ENCODE measurements at regions not wholly inside any gene's neighbourhood (a gene's known extent, or its start where the extent isn't known, plus 50 kb on each side); places are given as distances from the start of the nearest gene placed in this dataset.

DNA sequence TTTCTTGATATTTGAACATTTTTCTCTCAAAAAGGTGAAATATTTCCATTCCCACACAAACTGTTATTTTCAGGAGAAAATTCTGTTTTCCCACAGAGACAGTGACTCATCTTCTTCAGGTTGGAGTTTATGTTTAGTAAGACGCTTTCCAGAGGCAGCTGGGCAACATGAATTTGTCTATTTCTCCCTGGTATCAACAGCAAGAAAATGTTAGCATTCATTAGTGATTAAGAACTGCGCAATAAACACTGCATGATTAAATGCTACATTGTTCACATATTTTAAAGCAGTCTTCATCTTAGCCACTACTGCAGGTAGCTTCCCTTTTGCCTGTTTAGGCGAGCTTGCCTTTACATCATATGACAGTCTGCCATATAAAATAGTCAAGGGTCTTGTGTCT lies 295.7 kb downstream of the C6orf118 start:
- TF ChIP-seq, protein P1, sequence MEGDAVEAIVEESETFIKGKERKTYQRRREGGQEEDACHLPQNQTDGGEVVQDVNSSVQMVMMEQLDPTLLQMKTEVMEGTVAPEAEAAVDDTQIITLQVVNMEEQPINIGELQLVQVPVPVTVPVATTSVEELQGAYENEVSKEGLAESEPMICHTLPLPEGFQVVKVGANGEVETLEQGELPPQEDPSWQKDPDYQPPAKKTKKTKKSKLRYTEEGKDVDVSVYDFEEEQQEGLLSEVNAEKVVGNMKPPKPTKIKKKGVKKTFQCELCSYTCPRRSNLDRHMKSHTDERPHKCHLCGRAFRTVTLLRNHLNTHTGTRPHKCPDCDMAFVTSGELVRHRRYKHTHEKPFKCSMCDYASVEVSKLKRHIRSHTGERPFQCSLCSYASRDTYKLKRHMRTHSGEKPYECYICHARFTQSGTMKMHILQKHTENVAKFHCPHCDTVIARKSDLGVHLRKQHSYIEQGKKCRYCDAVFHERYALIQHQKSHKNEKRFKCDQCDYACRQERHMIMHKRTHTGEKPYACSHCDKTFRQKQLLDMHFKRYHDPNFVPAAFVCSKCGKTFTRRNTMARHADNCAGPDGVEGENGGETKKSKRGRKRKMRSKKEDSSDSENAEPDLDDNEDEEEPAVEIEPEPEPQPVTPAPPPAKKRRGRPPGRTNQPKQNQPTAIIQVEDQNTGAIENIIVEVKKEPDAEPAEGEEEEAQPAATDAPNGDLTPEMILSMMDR (IDR thresholded peaks at IDR 0.05; ENCODE audit: insufficient read depth, low read length, poor library complexity, severe bottlenecking): no peak
- H3K27me3 ChIP-seq (replicated peaks; ENCODE audit: control insufficient read depth, insufficient read depth, low read length): no peaks in the 10 kb centered on the region
- H3K4me3 ChIP-seq (replicated peaks; ENCODE audit: low read depth, low read length): no peak overlapping the region
- DNase-seq (ENCODE audit: extremely low read depth, insufficient read length): no peak
- no peaks in the 10 kb centered on the region for H3K36me3 ChIP-seq (ENCODE audit: control insufficient read depth, insufficient read depth, low read length)

DNA sequence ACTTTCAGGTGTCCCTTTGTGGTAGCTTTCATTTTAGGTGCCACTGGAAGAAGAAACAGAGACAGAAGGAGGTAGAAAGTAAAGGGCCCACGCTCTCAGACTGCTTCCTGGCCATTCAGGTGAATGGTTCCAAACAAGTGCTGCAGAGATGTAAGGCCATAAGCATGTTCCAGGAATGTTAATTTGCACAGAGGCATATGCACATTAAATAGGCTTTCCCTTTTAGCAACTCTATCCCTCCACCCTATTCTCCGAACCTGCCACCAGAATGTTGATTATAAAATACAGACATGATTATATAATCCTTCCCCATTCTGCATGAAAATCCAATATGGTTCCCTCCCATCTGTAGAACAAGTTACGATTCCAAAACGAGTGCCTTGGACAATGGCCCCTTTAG lies 297.2 kb downstream of the C6orf118 start:
- no peaks in the 10 kb centered on the region for H3K27me3 ChIP-seq (replicated peaks; ENCODE audit: control insufficient read depth, insufficient read depth, low read length)
- H3K4me3 ChIP-seq (replicated peaks; ENCODE audit: low read depth, low read length): no peak overlapping the region
- TF ChIP-seq, protein P1 (IDR thresholded peaks at IDR 0.05; ENCODE audit: insufficient read depth, low read length, poor library complexity, severe bottlenecking): no peak
- no peaks in the 10 kb centered on the region for H3K36me3 ChIP-seq (ENCODE audit: control insufficient read depth, insufficient read depth, low read length)
- no peak for DNase-seq (ENCODE audit: extremely low read depth, insufficient read length)

DNA sequence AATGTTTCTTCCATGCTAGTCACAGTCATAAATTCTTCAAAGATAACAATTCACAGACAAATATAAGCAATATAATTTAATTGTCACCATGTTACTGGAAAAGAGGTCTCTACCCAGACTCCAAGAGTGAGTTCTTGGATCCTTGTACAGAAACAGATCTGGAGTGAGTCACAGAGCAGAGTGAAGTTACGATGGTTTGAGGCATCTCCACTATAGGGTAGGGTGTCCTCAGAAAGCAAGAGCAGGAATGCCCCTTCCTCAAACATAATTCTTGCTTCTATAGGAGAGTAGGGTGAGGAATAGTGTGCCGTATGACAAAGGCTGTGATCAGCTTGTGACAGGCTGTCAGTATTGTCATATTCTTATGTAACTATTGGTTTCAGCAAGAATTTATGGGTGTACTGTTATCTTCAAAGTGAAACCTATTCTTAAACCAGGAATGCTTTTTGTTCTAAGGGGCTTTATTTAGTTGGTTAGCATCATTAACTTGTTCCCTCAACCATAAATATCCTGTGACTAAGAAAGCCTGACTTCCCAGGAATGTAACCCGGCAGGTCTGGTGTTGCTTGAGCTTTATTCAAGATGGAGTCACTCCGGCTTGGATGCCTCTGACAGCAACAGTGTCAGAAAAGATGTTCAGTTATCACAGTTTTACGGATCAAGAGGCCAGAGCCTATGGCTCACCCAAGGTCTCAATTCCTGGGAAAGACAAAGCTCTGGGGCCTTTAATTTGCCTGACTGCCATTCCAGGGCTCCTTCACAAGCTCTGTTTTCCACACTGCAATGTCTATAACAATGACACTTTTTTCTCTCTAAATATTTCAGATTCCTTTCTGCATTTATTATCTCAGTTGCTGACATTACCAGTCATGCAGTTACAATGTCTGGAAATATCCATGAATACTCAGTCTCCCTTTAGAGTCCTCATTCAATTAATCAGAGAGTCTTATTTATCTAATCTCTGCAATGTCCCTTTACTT lies 298.6 kb downstream of the C6orf118 start:
- H3K36me3 ChIP-seq (ENCODE audit: control insufficient read depth, insufficient read depth, low read length): no peaks in the 10 kb centered on the region
- H3K27me3 ChIP-seq (replicated peaks; ENCODE audit: control insufficient read depth, insufficient read depth, low read length): no peaks in the 10 kb centered on the region
- no peak for DNase-seq (ENCODE audit: extremely low read depth, insufficient read length)
- TF ChIP-seq, protein P1 (IDR thresholded peaks at IDR 0.05; ENCODE audit: insufficient read depth, low read length, poor library complexity, severe bottlenecking): no peak
- no peak overlapping the region for H3K4me3 ChIP-seq (replicated peaks; ENCODE audit: low read depth, low read length)

DNA sequence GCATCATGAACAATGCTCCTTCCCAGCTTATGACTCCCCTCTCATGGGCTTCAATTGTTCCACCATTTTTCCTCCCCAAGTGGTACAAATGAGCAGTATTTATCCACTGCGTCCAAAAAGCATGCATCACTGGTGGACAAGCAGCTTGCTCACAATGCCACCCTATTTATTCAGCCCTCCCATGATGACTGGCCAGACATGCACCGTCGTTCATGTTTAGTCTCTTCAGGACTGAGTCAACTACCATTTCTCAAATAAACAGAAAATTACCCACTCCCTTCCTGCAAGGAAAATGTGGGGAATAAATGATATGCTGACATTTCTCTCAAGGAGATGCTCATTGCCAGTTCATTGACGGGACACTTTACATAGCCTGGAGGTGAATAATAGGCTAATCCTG lies 300.4 kb downstream of the C6orf118 start:
- no peaks in the 10 kb centered on the region for H3K27me3 ChIP-seq (replicated peaks; ENCODE audit: control insufficient read depth, insufficient read depth, low read length)

DNA sequence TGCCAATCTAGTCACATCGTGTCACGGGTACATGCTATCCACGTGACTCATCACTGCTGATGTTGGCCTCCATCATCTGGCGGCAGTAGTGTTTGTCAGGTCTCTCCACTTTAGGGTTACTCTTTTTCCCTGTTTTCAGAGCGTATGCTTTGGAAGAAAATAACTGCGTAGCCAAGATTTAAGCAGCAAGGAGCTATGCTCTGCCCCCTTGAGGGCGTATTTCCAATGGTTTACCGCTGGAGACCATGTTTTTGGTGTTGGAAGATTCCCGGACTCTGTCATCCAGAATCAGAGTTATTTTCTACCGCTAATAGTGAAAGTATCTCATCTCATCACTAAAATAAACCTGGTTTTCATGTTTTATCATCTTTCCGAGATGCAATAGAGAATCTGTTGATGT lies 306.5 kb downstream of the C6orf118 start:
- H3K4me3 ChIP-seq (replicated peaks; ENCODE audit: low read depth, low read length): no peak overlapping the region
- no peaks in the 10 kb centered on the region for H3K36me3 ChIP-seq (ENCODE audit: control insufficient read depth, insufficient read depth, low read length)
- TF ChIP-seq, protein P1 (IDR thresholded peaks at IDR 0.05; ENCODE audit: insufficient read depth, low read length, poor library complexity, severe bottlenecking): no peak
- no peak for DNase-seq (ENCODE audit: extremely low read depth, insufficient read length)
- no peaks in the 10 kb centered on the region for H3K27me3 ChIP-seq (replicated peaks; ENCODE audit: control insufficient read depth, insufficient read depth, low read length)

More for the DNA sequence above, 300.4 kb downstream of the C6orf118 start:
- no peak overlapping the region for H3K4me3 ChIP-seq (replicated peaks; ENCODE audit: low read depth, low read length)
- no peaks in the 10 kb centered on the region for H3K36me3 ChIP-seq (ENCODE audit: control insufficient read depth, insufficient read depth, low read length)
- no peak for DNase-seq (ENCODE audit: extremely low read depth, insufficient read length)
- TF ChIP-seq, protein P1 (IDR thresholded peaks at IDR 0.05; ENCODE audit: insufficient read depth, low read length, poor library complexity, severe bottlenecking): no peak

Data from GM06990 (cell line).